WTC11 (cell line): ENCODE measurements at regions not wholly inside any gene's neighbourhood (a gene's known extent, or its start where the extent isn't known, plus 50 kb on each side); places are given as distances from the start of the nearest gene placed in this dataset.

Source experiments
- ATAC-seq: fragments of 200-7000 bp; cut with Tn5 transposase; 2 replicates; pipeline ENCODE4 v1.10.0; 2021; ENCODE audit warnings: mild to moderate bottlenecking, moderate library complexity
- CTCF ChIA-PET: fragments of 300-600 bp; sonication (Branson Sonifier 250); formaldehyde crosslinking; loops from one replicate; lab custom pipeline; 2021; ENCODE audit warnings: antibody characterized with exemption; lab: Charles Lee
- POLR2A ChIA-PET: fragments of 350-600 bp; sonication (Branson Sonifier 250); formaldehyde crosslinking; loops from one replicate; lab custom pipeline; 2021; ENCODE audit warnings: antibody characterized with exemption; lab: Charles Lee
- DNase-seq: peaks from one replicate; pipeline ENCODE4 v3.0.0; 2021; ENCODE audit warnings: low spot score
- H3K27ac Mint-ChIP-seq: 2 replicates; pipeline ENCODE4 v1.8.0; 2021; ENCODE audit warnings: mixed read lengths
- H3K27me3 Mint-ChIP-seq: 2 replicates; pipeline ENCODE4 v1.8.0; 2021; ENCODE audit warnings: low read depth, mild to moderate bottlenecking, moderate library complexity, mixed read lengths
- H3K36me3 Mint-ChIP-seq: 2 replicates; pipeline ENCODE4 v1.8.0; 2021; ENCODE audit warnings: mixed read lengths
- H3K4me1 Mint-ChIP-seq: 2 replicates; pipeline ENCODE4 v1.8.0; 2022; ENCODE audit warnings: mixed read lengths
- H3K4me3 Mint-ChIP-seq: 2 replicates; pipeline ENCODE4 v1.8.0; 2021; ENCODE audit warnings: mild to moderate bottlenecking, moderate library complexity, mixed read lengths
- H3K9me3 Mint-ChIP-seq: 2 replicates; pipeline ENCODE4 v1.8.0; 2021; ENCODE audit warnings: mixed read lengths
- CBFB ChIP-seq: sonication (generic); formaldehyde crosslinking; IDR thresholded peaks from 2 replicates; pipeline ENCODE4 v1.8.1; 2022; ENCODE audit warnings: mild to moderate bottlenecking, low read depth, missing genetic modification reagents
- FOXK1 ChIP-seq: sonication (generic); formaldehyde crosslinking; IDR thresholded peaks from 2 replicates; pipeline ENCODE4 v1.8.0; 2022; ENCODE audit warnings: mild to moderate bottlenecking, moderate library complexity, missing genetic modification reagents
- GRHL2 ChIP-seq: fragments of 250-450 bp; sonication (Bioruptor Pico); IDR thresholded peaks from 2 replicates; pipeline ENCODE4 v1.8.0; 2022; ENCODE audit warnings: mild to moderate bottlenecking, moderate library complexity; ENCODE audit not compliant: insufficient replicate concordance, severe bottlenecking
- GTF2I ChIP-seq: fragments of 250-450 bp; sonication (Bioruptor Pico); conservative IDR thresholded peaks from 2 replicates; pipeline ENCODE4 v1.4.0; 2021; ENCODE audit warnings: mild to moderate bottlenecking
- JAZF1 ChIP-seq: fragments of 250-450 bp; sonication (Bioruptor Pico); IDR thresholded peaks from 2 replicates; pipeline ENCODE4 v1.9.0; 2021; ENCODE audit warnings: moderate library complexity, mild to moderate bottlenecking, inconsistent platforms
- KAT7 ChIP-seq: sonication (generic); formaldehyde crosslinking; IDR thresholded peaks from 2 replicates; pipeline ENCODE4 v1.8.1; 2023; ENCODE audit warnings: missing genetic modification reagents, mild to moderate bottlenecking, borderline replicate concordance
- NFATC4 ChIP-seq: fragments of 250-450 bp; sonication (Bioruptor Pico); IDR thresholded peaks from 2 replicates; pipeline ENCODE4 v1.9.0; 2021; ENCODE audit warnings: mild to moderate bottlenecking
- NR1H2 ChIP-seq: sonication (generic); formaldehyde crosslinking; IDR thresholded peaks from 2 replicates; pipeline ENCODE4 v1.9.0; 2021; ENCODE audit warnings: mild to moderate bottlenecking, moderate library complexity, missing genetic modification reagents
- NR3C1 ChIP-seq: sonication (generic); formaldehyde crosslinking; conservative IDR thresholded peaks from 2 replicates; pipeline ENCODE4 v1.8.1; 2023; ENCODE audit warnings: low read depth, mild to moderate bottlenecking, missing genetic modification reagents
- PRDM15 ChIP-seq: sonication (generic); formaldehyde crosslinking; IDR thresholded peaks from 2 replicates; pipeline ENCODE4 v1.8.0; 2022; ENCODE audit warnings: missing genetic modification reagents
- TEAD4 ChIP-seq: sonication (generic); formaldehyde crosslinking; IDR thresholded peaks from 2 replicates; pipeline ENCODE4 v1.8.0; 2022; ENCODE audit warnings: mild to moderate bottlenecking, missing genetic modification reagents
- TP53 ChIP-seq: sonication (generic); formaldehyde crosslinking; IDR thresholded peaks from 2 replicates; pipeline ENCODE4 v1.8.1; 2023; ENCODE audit warnings: mild to moderate bottlenecking, missing genetic modification reagents
- ZBTB21 ChIP-seq: sonication (generic); formaldehyde crosslinking; IDR thresholded peaks from 2 replicates; pipeline ENCODE4 v1.8.1; 2023; ENCODE audit warnings: mild to moderate bottlenecking, missing genetic modification reagents, borderline replicate concordance
- ZBTB43 ChIP-seq: sonication (generic); formaldehyde crosslinking; IDR thresholded peaks from 2 replicates; pipeline ENCODE4 v1.8.1; 2023; ENCODE audit warnings: mild to moderate bottlenecking, missing genetic modification reagents
- ZNF232 ChIP-seq: sonication (generic); formaldehyde crosslinking; IDR thresholded peaks from 2 replicates; pipeline ENCODE4 v1.8.0; 2022; ENCODE audit warnings: mild to moderate bottlenecking, missing genetic modification reagents
- ZNF317 ChIP-seq: sonication (generic); formaldehyde crosslinking; IDR thresholded peaks from 2 replicates; pipeline ENCODE4 v1.8.1; 2023; ENCODE audit warnings: low read depth, mild to moderate bottlenecking, moderate library complexity, missing genetic modification reagents, borderline replicate concordance
- ZNF396 ChIP-seq: fragments of 250-450 bp; sonication (Bioruptor Pico); IDR thresholded peaks from 2 replicates; pipeline ENCODE4 v1.8.0; 2021; ENCODE audit warnings: mild to moderate bottlenecking, moderate library complexity, borderline replicate concordance
- ZNF416 ChIP-seq: fragments of 250-450 bp; sonication (Bioruptor Pico); IDR thresholded peaks from 2 replicates; pipeline ENCODE4 v1.9.0; 2021; ENCODE audit warnings: mild to moderate bottlenecking, inconsistent platforms
- ZNF512 ChIP-seq: sonication (generic); formaldehyde crosslinking; IDR thresholded peaks from 2 replicates; pipeline ENCODE4 v1.8.1; 2022; ENCODE audit warnings: missing genetic modification reagents, borderline replicate concordance
- ZSCAN18 ChIP-seq: fragments of 250-450 bp; sonication (Bioruptor Pico); IDR thresholded peaks from 2 replicates; pipeline ENCODE4 v2.1.2; 2022; ENCODE audit warnings: mild to moderate bottlenecking, moderate library complexity
- TF ChIP-seq, protein P1 (sequence below): sonication (generic); formaldehyde crosslinking; IDR thresholded peaks from 2 replicates; pipeline ENCODE4 v1.8.0; 2022; ENCODE audit warnings: mild to moderate bottlenecking, missing genetic modification reagents
- TF ChIP-seq, protein P2 (sequence below): sonication (generic); formaldehyde crosslinking; conservative IDR thresholded peaks from 2 replicates; pipeline ENCODE4 v1.8.1; 2022; ENCODE audit warnings: mild to moderate bottlenecking, missing genetic modification reagents

DNA sequence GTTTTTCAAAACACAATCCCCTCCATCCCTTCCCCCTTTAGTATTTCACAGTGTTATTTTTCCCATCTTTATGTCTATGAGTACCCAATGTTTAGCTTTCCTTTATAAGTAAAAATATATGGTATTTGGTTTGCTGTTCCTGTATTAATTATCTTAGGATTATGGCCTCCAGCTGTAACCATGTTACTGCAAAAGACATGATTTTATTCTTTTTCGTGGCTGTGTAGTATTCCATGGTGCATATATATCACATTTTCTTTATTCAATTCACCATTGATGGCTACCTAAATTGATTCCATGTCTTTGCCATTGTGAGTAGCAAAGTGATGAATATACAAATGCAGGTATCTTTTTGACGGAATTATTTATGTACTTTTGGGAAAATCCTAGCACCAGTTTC, 346.4 kb upstream of the CNTN5 start:
- DNase-seq, result no peak
- H3K27me3 Mint-ChIP-seq, result no peaks in the 10 kb centered on the region
- no peak for TF ChIP-seq TEAD4 (CRISPR knock-in tag)
- no peak for TF ChIP-seq ZSCAN18
- no peak for TF ChIP-seq ZNF416 (CRISPR knock-in tag)
- no peak for TF ChIP-seq FOXK1 (CRISPR knock-in tag)
- ChIA-PET CTCF (no interaction called here), POLR2A (no interaction called here)
- H3K9me3 Mint-ChIP-seq, result peaks cover 13% of the 10 kb centered on the region
- H3K27ac Mint-ChIP-seq, result no peak overlapping the region
- H3K4me1 Mint-ChIP-seq, result peaks cover 3% of the 10 kb centered on the region
- no peak for ATAC-seq
- no peak overlapping the region for H3K4me3 Mint-ChIP-seq
- H3K36me3 Mint-ChIP-seq, result peaks cover 2% of the 10 kb centered on the region; the same call in 1 of the 2 replicates

- Mint-ChIP-seq H3K27ac (peak overlapping the region; percentile 87), H3K9me3 (peaks cover 19% of the 10 kb centered on the region)
- POLR2A ChIA-PET, result no interaction called here
- TF ChIP-seq TP53, result no peak
- TF ChIP-seq KAT7, result no peak
- TF ChIP-seq, protein P1, sequence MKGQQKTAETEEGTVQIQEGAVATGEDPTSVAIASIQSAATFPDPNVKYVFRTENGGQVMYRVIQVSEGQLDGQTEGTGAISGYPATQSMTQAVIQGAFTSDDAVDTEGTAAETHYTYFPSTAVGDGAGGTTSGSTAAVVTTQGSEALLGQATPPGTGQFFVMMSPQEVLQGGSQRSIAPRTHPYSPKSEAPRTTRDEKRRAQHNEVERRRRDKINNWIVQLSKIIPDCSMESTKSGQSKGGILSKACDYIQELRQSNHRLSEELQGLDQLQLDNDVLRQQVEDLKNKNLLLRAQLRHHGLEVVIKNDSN, result no peak
- TF ChIP-seq NFATC4 (CRISPR knock-in tag), result no peak
- TF ChIP-seq ZNF232, result no peak
- TF ChIP-seq NR3C1 (CRISPR knock-in tag), result no peak
- no peak for TF ChIP-seq NR1H2 (CRISPR knock-in tag)
- TF ChIP-seq, protein P2, sequence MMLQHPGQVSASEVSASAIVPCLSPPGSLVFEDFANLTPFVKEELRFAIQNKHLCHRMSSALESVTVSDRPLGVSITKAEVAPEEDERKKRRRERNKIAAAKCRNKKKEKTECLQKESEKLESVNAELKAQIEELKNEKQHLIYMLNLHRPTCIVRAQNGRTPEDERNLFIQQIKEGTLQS (CRISPR knock-in tag), result no peak
- no peak for TF ChIP-seq ZNF512 (CRISPR knock-in tag)
- TF ChIP-seq PRDM15, result no peak
- no peak for TF ChIP-seq ZNF317
- no peak for TF ChIP-seq GTF2I (CRISPR knock-in tag)
- TF ChIP-seq GRHL2 (CRISPR knock-in tag), result no peak
- TF ChIP-seq, all 79 proteins: peak for 0
- peaks cover 21% of the 10 kb centered on the region for H3K4me1 Mint-ChIP-seq
- no peak overlapping the region for H3K4me3 Mint-ChIP-seq
- H3K36me3 Mint-ChIP-seq, result peaks cover 6% of the 10 kb centered on the region; the same call in 1 of the 2 replicates
- ATAC-seq (peak; percentile 73), DNase-seq (no peak)
- H3K27me3 Mint-ChIP-seq, result no peaks in the 10 kb centered on the region
- CTCF ChIA-PET, result no interaction called here
These were observed 341.1 kb upstream of the CNTN5 start for GRCh38 chr11:98679673-98680072.

- POLR2A ChIA-PET, result no interaction called here
- Mint-ChIP-seq H3K4me3 (no peak overlapping the region), H3K9me3 (peaks cover 14% of the 10 kb centered on the region), H3K27me3 (no peaks in the 10 kb centered on the region), H3K4me1 (peaks cover 2% of the 10 kb centered on the region; the same call in 1 of the 2 replicates), H3K27ac (no peak overlapping the region), H3K36me3 (no peaks in the 10 kb centered on the region)
- ATAC-seq (no peak), DNase-seq (no peak)
- CTCF ChIA-PET, result no interaction called here
- no peak for TF ChIP-seq GRHL2 (CRISPR knock-in tag)
- TF ChIP-seq ZBTB43 (CRISPR knock-in tag), result no peak
- TF ChIP-seq ZNF396, result no peak
- TF ChIP-seq JAZF1, result no peak
- TF ChIP-seq ZBTB21, result no peak
- no peak for TF ChIP-seq CBFB (CRISPR knock-in tag)
- no peak for TF ChIP-seq ZNF512 (CRISPR knock-in tag)
These were observed 319.2 kb upstream of the CNTN5 start for GRCh38 chr11:98701541-98701940.
